GM18870 (cell line): ENCODE measurements at regions not wholly inside any gene's neighbourhood (a gene's known extent, or its start where the extent isn't known, plus 50 kb on each side); places are given as distances from the start of the nearest gene placed in this dataset.
A peak's percentile ranks its signal among the peaks of the same experiment; 100 is the strongest.

Experiments used
- ATAC-seq: cut with Tn5 transposase; IDR thresholded peaks from one replicate; pipeline ENCODE4 v1.9.1; 2021; ENCODE audit warnings: moderate library complexity; ENCODE audit not compliant: unreplicated experiment

GRCh38 chrX:14194711-14195110 is 165.0 kb upstream of the GEMIN8 start:
- ATAC-seq, result no peak

GRCh38 chrX:14193547-14193946 is 163.9 kb upstream of the GEMIN8 start:
- ATAC-seq, result no peak

- ATAC-seq, result no peak
Measured at GRCh38 chrX:14173873-14174272, 144.2 kb upstream of the GEMIN8 start.

GRCh38 chrX:14164828-14165227 is 135.1 kb upstream of the GEMIN8 start:
- ATAC-seq, result no peak

GRCh38 chrX:14125462-14125861 is 95.8 kb upstream of the GEMIN8 start:
- no peak for ATAC-seq

- no peak for ATAC-seq
Measured at GRCh38 chrX:14124562-14124961, 94.9 kb upstream of the GEMIN8 start.

- ATAC-seq, result peak; percentile 90
Measured at GRCh38 chrX:14095702-14096101, 66.0 kb upstream of the GEMIN8 start.

- ATAC-seq, result no peak
Measured at GRCh38 chrX:14094191-14094590, 64.5 kb upstream of the GEMIN8 start.

- no peak for ATAC-seq
Measured at GRCh38 chrX:14084466-14084865, 54.8 kb upstream of the GEMIN8 start.

- ATAC-seq, result no peak
Measured at GRCh38 chrX:14083783-14084182, 54.1 kb upstream of the GEMIN8 start.

GRCh38 chrX:14079891-14080430 is 50.3 kb upstream of the GEMIN8 start:
- ATAC-seq, result no peak
